WTC11 (cell line): ENCODE measurements at regions not wholly inside any gene's neighbourhood (a gene's known extent, or its start where the extent isn't known, plus 50 kb on each side); places are given as distances from the start of the nearest gene placed in this dataset.

ENCODE experiments used
- ATAC-seq: fragments of 200-7000 bp; cut with Tn5 transposase; 2 replicates; pipeline ENCODE4 v1.10.0; 2021; ENCODE audit warnings: mild to moderate bottlenecking, moderate library complexity
- CTCF ChIA-PET: fragments of 300-600 bp; sonication (Branson Sonifier 250); formaldehyde crosslinking; loops from one replicate; lab custom pipeline; 2021; ENCODE audit warnings: antibody characterized with exemption; lab: Charles Lee
- POLR2A ChIA-PET: fragments of 350-600 bp; sonication (Branson Sonifier 250); formaldehyde crosslinking; loops from one replicate; lab custom pipeline; 2021; ENCODE audit warnings: antibody characterized with exemption; lab: Charles Lee
- DNase-seq: peaks from one replicate; pipeline ENCODE4 v3.0.0; 2021; ENCODE audit warnings: low spot score
- H3K27ac Mint-ChIP-seq: 2 replicates; pipeline ENCODE4 v1.8.0; 2021; ENCODE audit warnings: mixed read lengths
- H3K27me3 Mint-ChIP-seq: 2 replicates; pipeline ENCODE4 v1.8.0; 2021; ENCODE audit warnings: low read depth, mild to moderate bottlenecking, moderate library complexity, mixed read lengths
- H3K36me3 Mint-ChIP-seq: 2 replicates; pipeline ENCODE4 v1.8.0; 2021; ENCODE audit warnings: mixed read lengths
- H3K4me1 Mint-ChIP-seq: 2 replicates; pipeline ENCODE4 v1.8.0; 2022; ENCODE audit warnings: mixed read lengths
- H3K4me3 Mint-ChIP-seq: 2 replicates; pipeline ENCODE4 v1.8.0; 2021; ENCODE audit warnings: mild to moderate bottlenecking, moderate library complexity, mixed read lengths
- H3K9me3 Mint-ChIP-seq: 2 replicates; pipeline ENCODE4 v1.8.0; 2021; ENCODE audit warnings: mixed read lengths
- ATF1 ChIP-seq: sonication (generic); formaldehyde crosslinking; IDR thresholded peaks from 2 replicates; pipeline ENCODE4 v1.8.1; 2023; ENCODE audit warnings: mild to moderate bottlenecking, moderate library complexity, missing genetic modification reagents
- ATF2 ChIP-seq: sonication (generic); formaldehyde crosslinking; IDR thresholded peaks from 2 replicates; pipeline ENCODE4 v1.8.1; 2022; ENCODE audit warnings: low read depth, missing genetic modification reagents, borderline replicate concordance
- ATF3 ChIP-seq: sonication (generic); formaldehyde crosslinking; conservative IDR thresholded peaks from 2 replicates; pipeline ENCODE4 v1.8.1; 2022; ENCODE audit warnings: mild to moderate bottlenecking, missing genetic modification reagents
- ATF6 ChIP-seq: sonication (generic); formaldehyde crosslinking; IDR thresholded peaks from 2 replicates; pipeline ENCODE4 v1.8.1; 2023; ENCODE audit warnings: mild to moderate bottlenecking, missing genetic modification reagents
- CBFB ChIP-seq: sonication (generic); formaldehyde crosslinking; IDR thresholded peaks from 2 replicates; pipeline ENCODE4 v1.8.1; 2022; ENCODE audit warnings: mild to moderate bottlenecking, low read depth, missing genetic modification reagents
- CREB1 ChIP-seq: sonication (generic); formaldehyde crosslinking; IDR thresholded peaks from 2 replicates; pipeline ENCODE4 v1.8.0; 2023; ENCODE audit warnings: mild to moderate bottlenecking, missing genetic modification reagents
- CTCF ChIP-seq: fragments of 200-600 bp; IDR thresholded peaks from 2 replicates; pipeline ENCODE4 v1.8.0; 2022; ENCODE audit warnings: antibody characterized with exemption
- E2F4 ChIP-seq: sonication (generic); formaldehyde crosslinking; IDR thresholded peaks from 2 replicates; pipeline ENCODE4 v1.8.1; 2022; ENCODE audit warnings: low read depth, mild to moderate bottlenecking, moderate library complexity, missing genetic modification reagents, borderline replicate concordance
- ERG ChIP-seq: fragments of 250-450 bp; sonication (Bioruptor Pico); IDR thresholded peaks from 2 replicates; pipeline ENCODE4 v1.8.0; 2021; ENCODE audit warnings: mild to moderate bottlenecking
- GABPB1 ChIP-seq: sonication (generic); formaldehyde crosslinking; IDR thresholded peaks from 2 replicates; pipeline ENCODE4 v1.8.1; 2023; ENCODE audit warnings: mild to moderate bottlenecking, missing genetic modification reagents
- GRHL2 ChIP-seq: fragments of 250-450 bp; sonication (Bioruptor Pico); IDR thresholded peaks from 2 replicates; pipeline ENCODE4 v1.8.0; 2022; ENCODE audit warnings: mild to moderate bottlenecking, moderate library complexity; ENCODE audit not compliant: insufficient replicate concordance, severe bottlenecking
- MAX ChIP-seq: sonication (generic); formaldehyde crosslinking; IDR thresholded peaks from 2 replicates; pipeline ENCODE4 v1.8.0; 2022; ENCODE audit warnings: mild to moderate bottlenecking, missing genetic modification reagents
- MYBL2 ChIP-seq: sonication (generic); formaldehyde crosslinking; IDR thresholded peaks from 2 replicates; pipeline ENCODE4 v1.8.1; 2023; ENCODE audit warnings: mild to moderate bottlenecking, moderate library complexity, missing genetic modification reagents
- NFYB ChIP-seq: sonication (generic); formaldehyde crosslinking; conservative IDR thresholded peaks from 2 replicates; pipeline ENCODE4 v1.8.0; 2022; ENCODE audit warnings: low read depth, missing genetic modification reagents
- OVOL2 ChIP-seq: fragments of 250-450 bp; sonication (Bioruptor Pico); IDR thresholded peaks from 2 replicates; pipeline ENCODE4 v1.9.0; 2021; ENCODE audit warnings: mild to moderate bottlenecking, borderline replicate concordance
- SOX15 ChIP-seq: fragments of 250-450 bp; sonication (Bioruptor Pico); IDR thresholded peaks from 2 replicates; pipeline ENCODE4 v1.9.0; 2021; ENCODE audit warnings: mild to moderate bottlenecking
- USF2 ChIP-seq: sonication (generic); formaldehyde crosslinking; IDR thresholded peaks from 2 replicates; pipeline ENCODE4 v1.8.1; 2023; ENCODE audit warnings: mild to moderate bottlenecking, missing genetic modification reagents, moderate library complexity
- ZNF416 ChIP-seq: fragments of 250-450 bp; sonication (Bioruptor Pico); IDR thresholded peaks from 2 replicates; pipeline ENCODE4 v1.9.0; 2021; ENCODE audit warnings: mild to moderate bottlenecking, inconsistent platforms

- TF ChIP-seq CTCF (no peak), USF2 (CRISPR knock-in tag) (no peak), CBFB (no peak), GRHL2 (CRISPR knock-in tag) (no peak), CREB1 (CRISPR knock-in tag) (no peak), ERG (CRISPR knock-in tag) (no peak)
- TF ChIP-seq, all 79 proteins: peak for 0
Observed at GRCh38 chr13:68046903-68047302, 816.8 kb upstream of the PCDH9 start (continued).

GRCh38 chr13:68030152-68030809 is 800.1 kb upstream of the PCDH9 start:
- no peak for DNase-seq
- POLR2A ChIA-PET, result no interaction called here
- no peaks in the 10 kb centered on the region; the same call in 1 of the 2 replicates for H3K27me3 Mint-ChIP-seq
- no peak overlapping the region for H3K4me3 Mint-ChIP-seq
- peaks cover 5% of the 10 kb centered on the region for H3K4me1 Mint-ChIP-seq
- ATAC-seq, result no peak
- CTCF ChIA-PET, result interaction anchor here (0.8 kb wide), 1 partner anchor 198 kb away, joined by 3 read pairs; no protein-coding TSS in a partner anchor
- no peak overlapping the region for H3K27ac Mint-ChIP-seq
- no peaks in the 10 kb centered on the region for H3K36me3 Mint-ChIP-seq
- H3K9me3 Mint-ChIP-seq, result no peaks in the 10 kb centered on the region
- TF ChIP-seq SOX15 (CRISPR knock-in tag), result no peak
- no peak for TF ChIP-seq ATF2 (CRISPR knock-in tag)
- TF ChIP-seq ATF1 (CRISPR knock-in tag), result no peak
- no peak for TF ChIP-seq OVOL2
- TF ChIP-seq MAX, result no peak
- no peak for TF ChIP-seq NFYB (CRISPR knock-in tag)
- no peak for TF ChIP-seq ATF3
- no peak for TF ChIP-seq GABPB1 (CRISPR knock-in tag)
- no peak for TF ChIP-seq ATF6 (CRISPR knock-in tag)
- no peak for TF ChIP-seq MYBL2 (CRISPR knock-in tag)
- TF ChIP-seq ZNF416, result no peak
- no peak for TF ChIP-seq E2F4
